ENCODE measurements at regions not wholly inside any gene's neighbourhood (a gene's known extent, or its start where the extent isn't known, plus 50 kb on each side); places are given as distances from the start of the nearest gene placed in this dataset.

DNA sequence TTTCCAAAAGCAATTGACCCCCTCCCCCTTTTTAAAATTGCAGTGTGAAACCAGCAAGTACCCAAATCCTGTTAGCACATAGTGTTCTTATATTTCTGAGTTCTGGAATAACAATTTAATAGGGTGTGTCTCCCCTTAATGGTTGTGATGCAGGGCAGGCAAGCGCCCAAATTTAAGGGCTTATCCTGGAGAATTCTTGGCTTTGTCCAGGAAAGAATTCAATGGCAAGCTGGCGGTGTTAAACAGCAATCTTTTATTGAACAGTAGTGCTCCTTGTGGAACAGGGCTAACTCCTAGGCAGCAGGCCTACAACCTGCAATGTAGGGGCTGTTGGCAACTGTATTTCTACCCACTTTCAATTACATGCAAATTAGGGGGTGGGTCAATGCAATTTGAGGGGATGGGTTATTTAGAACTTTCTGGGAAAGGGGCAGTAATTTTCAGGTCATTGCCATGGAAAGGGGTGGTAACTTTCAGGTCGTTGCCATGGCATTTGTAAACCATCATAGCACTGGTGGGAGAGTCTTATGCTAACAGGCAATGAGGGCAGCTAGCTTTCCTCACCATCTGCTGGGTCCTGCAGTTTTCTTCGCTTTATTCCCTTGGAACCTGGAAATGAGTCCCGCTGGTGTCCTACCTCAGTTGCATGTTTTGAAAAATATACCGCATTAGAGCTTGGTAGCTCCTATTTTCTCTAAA lies 149.0 kb upstream of the KCTD1 start:
- no peak for DNase-seq

DNA sequence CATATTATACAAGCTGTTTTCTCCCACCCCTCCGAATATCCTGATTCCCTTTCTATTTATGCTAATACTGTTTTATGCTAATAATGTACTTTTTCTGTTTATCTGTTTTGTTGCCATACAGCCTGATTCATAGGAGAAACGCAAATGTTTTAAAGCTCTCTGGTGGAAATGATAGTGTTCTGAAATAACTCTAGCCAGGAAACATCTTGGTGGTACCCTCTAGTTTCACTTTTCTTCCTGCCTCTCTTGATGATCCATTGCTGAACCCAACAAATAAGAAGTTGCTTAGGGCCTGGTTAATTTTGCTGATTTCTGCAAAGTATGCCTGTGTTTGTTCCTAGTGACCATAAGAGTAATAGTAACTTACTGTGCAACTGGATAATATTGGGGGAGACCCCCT lies 148.4 kb upstream of the KCTD1 start:
- no peak for DNase-seq

DNA sequence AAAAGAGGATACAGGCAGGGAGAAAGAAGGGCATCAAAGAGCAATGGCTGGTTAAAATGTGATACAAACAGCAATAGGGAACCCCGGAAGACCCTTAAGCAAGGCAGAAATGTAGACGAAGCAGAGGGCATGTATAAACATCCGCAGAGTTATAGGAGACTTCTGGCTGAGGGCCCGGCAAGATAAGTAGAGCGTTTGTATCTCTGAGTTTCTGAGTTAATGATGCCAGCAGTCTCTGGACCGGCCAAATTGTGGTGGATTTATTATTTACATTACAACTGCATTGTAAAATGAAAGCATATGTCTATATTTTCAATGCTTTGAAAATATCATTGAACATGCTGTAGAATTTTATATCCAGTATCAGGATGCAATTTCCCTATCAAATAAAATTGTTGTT lies 148.0 kb upstream of the KCTD1 start:
- no peak for DNase-seq

DNA sequence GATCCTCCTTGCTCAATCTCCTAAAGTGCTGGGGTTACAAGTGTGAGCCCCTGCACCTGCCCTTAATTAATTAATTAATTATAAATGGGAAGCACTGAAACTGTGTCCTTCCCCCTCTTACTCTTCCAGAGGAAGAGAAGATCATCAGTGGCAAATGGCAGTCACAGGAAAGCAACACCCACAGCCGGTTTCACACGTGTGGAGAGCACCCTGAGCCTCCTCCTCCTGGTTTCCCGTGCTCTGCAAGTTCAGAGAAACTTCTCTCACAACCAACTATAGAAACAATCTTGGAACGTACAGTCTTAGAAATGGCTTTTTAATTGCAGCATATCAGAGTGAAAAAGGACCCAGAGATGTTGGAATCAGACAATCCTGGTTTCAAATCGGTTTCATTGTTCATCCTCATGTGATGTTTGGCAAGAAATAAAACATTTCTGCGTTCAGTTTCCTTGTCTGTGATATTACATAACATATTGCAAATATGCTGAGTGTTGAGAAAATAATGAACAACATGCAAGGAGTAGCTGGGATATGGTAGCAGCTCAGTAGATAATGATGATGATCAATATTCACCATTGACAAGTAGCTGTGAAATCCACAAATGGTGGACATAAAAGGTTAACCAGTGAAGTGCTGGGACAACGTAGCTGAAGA lies 141.0 kb upstream of the KCTD1 start:
- DNase-seq: no peak

DNA sequence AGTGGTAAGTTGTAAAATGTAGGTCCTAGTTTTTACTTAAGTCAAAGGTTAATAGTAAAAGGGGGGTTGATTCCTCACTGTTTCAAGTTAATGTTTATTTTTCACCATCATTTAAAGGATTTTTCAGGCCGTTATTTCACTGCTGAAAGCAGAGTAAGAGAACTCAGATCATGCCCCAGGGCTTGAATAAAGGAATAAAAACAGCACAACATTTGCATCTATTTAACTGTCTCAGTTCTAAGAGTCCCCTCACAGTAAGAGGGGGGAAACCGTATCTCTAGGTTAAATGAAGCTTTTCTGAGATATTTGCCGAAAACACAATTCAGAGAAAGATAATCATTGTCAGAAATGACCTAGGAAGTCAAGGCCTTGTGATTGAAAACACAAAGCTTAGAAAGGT lies 138.2 kb upstream of the KCTD1 start:
- DNase-seq: no peak

DNA sequence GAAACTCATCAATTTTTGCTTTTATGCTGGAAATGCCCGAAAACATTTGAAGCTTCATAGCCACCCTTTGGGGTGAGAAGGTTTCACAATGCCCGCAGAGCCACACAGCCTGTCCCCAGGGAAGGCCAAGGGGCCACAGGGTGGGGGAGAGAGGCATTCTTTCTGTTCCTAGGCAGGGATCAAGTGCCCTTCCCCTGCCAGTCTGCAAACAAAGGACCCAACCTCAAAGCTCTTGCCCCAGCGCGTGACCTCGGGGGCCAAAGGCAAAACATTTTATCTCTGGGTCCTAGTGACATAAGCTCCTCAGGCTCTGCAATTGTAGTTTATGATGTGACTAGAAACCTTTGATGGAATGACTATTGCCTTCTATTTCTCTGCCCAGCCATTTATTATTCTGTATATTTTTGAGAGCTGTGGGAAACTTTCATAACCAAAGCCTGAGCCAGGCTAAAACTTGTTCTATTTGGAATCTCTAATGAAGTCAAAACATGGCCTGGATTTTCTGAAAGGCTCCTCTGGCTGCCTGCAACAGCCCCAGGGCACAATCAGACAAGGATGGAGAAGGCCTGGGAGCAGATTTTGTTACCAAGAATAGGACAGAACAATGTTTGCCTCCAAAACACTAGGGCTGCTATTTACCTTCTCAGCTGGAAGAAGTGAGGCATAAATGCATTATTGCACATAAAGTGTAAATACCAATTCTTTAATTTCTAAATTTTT lies 137.2 kb upstream of the KCTD1 start:
- DNase-seq: no peak

DNA sequence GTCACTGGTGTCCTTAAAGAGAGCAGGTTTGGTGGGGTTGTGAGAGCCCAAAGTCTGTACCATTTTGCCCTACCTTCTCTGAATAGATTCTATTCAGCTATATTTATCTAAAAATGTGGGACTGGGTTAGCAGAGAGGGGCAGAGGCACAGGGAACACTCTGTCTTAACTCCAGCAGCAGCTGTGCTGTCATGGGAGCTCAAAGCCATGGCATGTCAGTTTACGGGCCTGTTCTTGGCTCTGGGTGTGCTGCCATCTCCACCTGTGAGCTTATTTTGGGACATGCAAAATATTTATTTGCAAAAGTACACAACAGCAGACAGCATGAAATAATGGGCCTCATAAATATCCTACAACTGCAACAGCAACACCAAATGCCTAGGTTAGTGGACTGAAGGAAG lies 129.6 kb upstream of the KCTD1 start:
- no peak for DNase-seq

DNA sequence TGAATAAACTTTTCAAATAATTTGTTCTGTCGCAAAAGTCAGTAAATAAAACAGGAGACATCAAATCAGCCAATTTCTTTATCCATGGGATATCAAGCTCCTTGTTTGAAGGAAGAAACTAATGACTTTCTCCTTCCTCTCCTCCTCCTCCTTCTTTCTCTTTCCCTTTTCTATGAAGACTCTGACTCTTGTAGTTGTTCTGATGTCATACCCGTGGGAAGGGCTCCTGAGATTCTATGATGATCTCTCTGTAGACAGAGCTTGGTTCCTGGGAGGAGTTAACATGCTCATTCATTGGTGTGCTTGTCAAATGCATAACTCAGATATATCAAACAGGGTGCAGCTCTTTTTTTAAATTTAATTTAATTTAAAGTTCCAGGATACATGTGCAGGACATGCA lies 118.7 kb upstream of the KCTD1 start:
- DNase-seq: no peak

DNA sequence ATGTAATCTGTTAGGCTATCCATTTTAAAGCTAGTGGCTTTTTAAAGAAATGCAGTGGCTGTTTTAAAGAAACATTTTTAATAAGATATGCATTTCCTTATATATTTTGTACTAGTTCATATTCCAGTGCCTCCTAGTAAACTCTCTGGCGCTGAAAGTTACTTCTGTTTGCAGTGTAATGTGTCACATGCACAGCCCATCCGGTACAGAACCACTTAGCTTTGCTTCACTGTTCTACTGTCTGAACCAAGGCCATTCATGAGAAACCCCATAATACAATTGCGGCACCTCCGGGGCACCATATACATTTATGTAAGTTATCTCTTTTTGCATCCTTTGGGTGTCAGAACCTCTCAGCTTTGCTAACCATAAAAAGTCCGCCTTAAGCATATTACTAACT lies 114.6 kb upstream of the KCTD1 start:
- DNase-seq: no peak

DNA sequence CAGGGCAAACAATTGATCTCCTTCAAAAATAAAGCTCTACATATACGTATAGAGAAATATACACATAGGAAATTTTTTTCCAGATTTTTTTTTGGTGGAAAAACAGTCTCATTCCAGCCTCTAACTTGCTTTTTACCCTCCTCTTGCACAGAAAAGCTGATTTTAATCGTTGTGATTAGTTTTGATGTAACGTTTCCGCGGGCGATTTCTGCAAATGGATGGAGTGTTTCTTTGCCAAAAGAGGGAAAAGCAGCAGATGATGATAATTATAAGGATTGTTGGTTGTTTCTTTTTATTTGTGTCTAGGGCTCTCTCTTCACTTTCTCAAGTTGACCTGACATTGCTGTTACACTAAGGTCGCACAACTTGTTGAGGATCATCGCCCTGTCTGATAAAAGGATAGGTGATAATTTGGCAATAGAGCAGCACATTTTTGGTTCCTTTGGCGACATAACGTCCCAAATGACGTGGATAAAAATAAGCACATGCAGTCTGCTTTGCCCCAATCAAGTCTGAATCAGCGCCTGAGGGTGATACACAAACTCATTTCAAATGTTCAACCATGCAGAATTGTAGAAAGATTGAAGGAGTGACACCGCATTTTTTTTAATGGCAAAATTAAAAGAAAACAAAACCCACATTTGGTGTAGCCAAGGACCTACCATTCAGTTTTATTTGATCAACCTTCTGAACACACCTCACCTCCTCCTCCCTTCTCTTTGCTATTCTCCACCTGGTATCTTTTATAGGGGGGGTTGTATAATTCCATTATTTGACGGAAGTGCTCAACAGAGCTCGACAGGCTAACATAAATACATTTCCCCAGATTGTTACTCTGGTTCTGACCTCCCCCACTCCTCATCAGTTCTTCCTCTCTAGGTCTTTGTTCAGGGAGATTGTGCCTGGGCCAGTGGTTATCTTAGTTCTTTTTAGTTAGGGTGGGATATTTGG lies 109.6 kb upstream of the KCTD1 start:
- DNase-seq: no peak

DNA sequence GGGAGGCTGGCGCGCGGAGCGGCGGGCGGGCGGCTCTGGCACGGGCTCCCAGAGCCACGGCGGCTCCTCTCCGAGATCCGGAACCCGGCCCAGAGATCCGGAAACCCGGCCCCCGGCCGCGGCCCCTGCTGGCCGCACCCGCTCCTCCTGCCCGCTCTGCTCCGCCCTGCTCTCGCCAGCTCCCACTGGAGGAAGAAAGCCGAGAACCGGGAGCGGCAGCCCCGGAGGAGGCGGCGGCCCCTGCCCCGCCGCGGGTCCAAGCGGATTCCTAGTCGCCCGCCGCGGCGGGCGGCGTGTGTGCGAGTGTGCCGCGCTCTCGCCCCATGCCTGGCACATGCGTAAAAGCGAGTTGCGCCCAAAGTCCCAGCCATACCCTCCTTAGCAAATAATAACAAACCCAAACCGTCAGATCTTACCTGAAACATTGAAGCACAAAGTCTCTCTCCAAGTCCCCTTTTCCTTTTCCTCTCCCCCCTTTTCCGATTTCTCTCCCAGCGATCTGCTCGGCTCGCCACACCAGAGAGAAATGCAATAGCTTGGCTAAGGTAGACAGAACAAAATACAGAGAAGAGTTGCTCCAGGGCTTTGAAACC lies 108.7 kb upstream of the KCTD1 start:
- peak; percentile 32 for DNase-seq

DNA sequence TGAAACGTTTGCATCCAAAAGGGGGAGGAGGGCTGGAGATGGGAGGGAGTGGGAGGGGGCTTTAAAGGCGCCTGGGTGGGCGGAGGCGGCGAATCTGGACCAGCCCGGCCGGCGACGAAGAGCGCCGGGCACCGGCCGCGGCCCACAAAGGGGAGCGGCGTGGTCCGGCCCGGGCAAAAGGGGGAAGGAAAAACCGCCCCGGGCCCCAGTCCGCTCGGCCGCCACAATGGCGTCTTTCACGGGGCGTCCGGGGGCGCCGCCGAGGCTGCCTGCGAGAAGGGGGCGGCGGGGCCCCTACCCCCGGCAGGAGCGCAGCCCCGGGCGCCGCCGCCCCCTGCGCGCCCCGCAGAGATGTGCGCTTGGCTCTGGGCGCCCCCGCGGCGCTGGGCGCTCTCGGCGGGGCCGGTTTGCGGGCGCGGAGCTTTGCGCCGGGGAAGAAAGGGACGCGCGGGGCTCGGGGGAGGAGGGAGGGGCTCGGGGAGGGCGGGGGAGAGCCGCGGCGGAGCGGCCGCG lies 108.1 kb upstream of the KCTD1 start:
- DNase-seq: no peak

DNA sequence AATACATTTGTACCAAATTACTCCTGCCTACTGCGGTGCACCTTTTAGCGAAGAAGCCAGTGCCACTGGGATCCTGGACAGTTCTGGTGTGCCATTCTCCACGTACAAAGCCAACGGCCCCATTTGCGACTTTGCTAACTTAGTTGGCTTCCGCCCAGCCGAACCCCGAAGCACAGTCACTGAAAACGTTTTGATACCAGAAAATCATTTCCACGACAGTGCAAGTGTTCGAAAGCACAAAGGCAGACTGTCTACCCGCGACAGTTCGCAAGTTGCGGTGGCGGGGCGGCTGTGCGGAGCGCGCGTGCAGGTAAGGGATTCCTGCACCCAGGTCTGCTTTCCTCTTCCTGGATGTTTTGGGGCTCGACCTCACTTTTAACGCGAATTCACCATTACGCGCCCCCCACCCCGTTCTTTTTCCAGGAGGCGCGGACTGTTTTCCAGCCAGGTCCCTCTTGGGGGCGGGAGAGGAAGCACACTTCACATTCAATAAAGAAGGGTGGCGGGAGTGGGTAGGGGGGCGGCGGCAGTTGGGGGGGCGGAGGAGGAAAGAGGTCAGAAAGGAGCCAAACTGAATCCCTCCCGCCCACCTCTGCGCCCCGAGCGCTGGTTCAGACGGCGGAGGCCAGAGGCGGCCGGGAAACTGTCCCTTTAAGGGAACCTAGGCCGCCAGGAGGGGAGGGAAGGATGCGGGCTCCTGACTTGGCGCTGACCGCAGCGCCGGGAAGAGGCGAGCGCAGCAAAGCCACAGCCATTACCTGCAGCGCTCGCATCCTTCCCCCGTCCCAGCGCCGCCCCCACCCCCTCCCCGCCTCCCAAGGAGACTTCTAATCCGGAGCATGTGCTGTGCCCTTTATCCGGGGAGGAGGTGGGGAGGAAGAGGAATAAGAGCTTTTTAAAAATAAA lies 107.4 kb upstream of the KCTD1 start:
- DNase-seq: no peak

DNA sequence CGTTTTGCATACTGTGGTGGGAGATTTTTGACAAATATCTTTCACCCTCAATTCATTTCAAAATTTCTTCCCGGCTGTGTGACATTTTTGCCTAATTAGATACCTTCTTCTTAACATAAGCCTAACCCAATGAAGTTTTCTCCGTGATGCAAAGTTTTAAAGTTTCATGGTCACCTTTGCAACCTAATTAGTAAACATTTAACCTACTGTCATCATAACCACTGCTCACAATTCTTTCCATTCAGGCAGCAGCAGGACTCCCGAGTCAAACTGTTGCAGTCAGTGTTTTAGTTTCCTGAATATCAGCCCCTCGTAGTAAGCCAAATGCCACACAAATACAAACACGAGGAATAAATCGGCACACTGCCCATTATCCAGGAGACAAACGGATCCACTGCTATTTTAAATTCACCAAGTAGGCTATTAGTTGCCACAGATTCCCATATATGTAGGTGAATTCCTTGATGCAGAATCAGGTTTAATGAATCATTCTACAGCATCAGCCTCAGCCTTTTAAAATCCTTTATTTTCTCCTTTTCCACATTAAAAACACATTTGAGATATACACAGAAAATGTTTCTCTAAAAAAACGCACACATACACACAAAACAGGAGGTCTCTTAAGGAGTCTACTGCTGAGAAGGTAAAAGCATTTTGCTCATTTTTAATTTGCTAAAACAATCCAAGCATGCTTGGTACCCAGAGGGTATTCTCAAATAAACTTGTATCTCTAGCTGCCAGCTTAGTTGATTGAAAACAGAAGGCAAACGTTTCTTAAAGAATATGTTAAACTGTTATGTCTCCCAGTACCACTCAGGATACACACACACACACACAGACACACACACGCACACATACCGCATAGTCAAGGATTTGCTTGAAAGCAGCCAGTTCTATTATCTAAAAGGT lies 106.5 kb upstream of the KCTD1 start:
- no peak for DNase-seq

DNA sequence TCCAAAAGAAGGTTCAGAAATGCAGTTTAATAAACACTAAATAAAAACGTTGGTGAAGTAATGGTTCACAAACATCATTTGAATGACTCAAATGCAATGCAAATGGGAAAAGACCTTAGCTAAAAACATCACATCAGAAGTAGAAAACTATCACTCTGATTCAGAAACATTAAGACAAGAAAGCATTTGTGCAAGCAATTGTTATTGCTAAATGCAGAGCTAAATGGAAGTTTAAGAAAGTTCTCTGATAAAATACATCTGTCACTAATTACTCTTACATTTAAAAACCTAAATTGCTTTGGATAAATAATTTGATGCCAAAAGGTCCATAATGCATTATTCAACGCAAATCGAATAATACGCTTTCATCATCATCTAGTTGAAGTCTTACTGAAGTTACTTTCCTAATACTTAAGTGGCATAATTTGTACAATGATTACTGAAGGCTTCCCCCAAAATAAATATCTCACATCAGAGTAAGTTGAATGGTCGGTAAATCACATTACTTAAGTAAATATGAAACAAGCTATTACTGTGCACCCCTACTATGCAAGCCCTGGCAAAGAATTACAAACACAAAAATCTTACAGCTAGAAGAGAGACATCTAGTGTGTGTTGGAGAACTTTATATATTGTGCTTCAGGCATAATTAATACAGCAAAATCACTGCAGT lies 105.7 kb upstream of the KCTD1 start:
- no peak for DNase-seq

DNA sequence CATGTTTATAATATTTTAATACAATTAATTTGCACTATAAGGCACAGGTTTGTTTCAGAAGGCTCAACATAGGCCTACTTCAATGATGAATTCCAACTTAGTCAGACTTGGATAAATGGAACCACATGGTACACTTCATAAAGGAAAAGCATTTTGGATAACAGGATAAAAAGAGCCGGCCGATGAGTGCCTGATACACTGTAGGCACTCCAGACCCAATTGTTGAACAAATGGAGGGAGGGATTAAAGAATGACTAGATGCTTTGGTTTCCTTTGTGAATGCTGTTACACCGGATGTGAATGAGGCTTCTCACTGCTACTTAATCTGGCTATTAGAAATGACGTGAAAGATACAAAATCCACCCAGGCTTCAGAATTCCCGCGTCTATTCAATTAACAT lies 104.1 kb upstream of the KCTD1 start:
- no peak for DNase-seq

DNA sequence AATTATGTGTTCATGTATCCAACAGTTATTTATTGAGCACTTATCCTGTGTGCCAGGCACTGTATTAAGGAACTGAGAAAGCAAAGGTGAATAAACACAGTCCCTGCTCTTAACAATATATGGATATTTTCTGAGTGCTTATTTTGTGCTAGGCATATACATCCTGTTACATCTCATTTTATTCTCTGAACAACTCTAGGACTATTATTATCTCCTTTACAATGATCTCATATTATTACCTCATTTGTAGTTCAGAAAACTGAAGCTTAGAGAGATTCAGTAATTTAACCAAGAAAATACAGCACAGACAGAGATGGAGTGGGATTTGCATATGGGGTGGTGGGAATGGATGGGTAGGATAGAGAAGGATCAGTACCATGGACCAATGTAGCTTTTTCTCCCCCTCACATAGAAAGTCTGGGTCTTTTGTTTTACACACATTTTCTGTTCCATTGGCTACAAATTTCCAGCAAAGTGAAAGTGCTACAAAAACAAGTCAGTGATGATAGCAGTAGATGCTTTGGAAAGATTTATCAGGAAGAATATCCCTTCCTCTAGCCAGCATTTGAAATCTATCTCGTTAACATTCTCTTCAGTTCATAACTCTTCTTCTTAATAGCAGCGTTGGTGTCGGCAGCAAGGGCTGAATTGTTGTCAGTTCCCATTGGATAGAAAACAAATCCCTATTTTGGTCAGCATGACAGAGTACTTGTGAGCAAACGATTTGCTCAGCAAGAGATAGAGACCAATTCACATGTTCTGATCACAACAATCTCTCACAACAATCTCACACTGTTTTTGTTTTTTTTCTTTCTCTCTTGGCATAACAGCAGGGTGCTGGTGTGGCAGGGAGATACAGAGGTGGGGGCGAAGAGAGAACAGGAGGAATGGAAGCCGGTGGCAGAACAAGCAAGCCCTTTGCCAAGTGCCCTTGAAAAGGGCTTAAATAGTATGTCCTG lies 102.2 kb upstream of the KCTD1 start:
- DNase-seq: no peak

DNA sequence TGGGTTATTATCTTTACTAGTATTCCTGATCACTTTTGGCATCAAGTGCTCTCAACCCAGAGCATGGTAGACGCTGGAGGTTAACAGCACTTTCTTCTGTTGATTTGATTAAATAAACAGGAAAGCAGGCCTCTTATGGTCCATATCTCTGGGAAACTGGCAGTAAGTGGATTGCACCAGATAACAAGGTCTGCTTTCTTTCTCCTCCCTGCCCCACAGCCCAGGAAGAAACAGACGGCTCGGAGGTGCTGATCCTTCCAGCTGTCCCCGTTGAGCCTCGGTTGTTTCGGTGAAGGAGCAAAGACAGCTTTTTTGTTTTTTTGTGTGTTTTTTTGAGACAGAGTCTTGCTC lies 100.8 kb upstream of the KCTD1 start:
- no peak for DNase-seq
